Prostate gland (tissue), 2 donors: ENCODE measurements at regions not wholly inside any gene's neighbourhood (a gene's known extent, or its start where the extent isn't known, plus 50 kb on each side); places are given as distances from the start of the nearest gene placed in this dataset.

Experiments used
- DNase-seq: peaks from one replicate; pipeline ENCODE4 v3.0.0-alpha.2; 2019; ENCODE audit warnings: low spot score
- H3K27ac ChIP-seq, 2 donors: fragments of 200-600 bp; sonication (generic); 2 replicates each; pipeline ENCODE4 v1.5.1; 2017 to 2019
- H3K27me3 ChIP-seq: fragments of 200-600 bp; sonication (generic); replicated peaks from 2 replicates; pipeline ENCODE4 v1.5.1; 2019; ENCODE audit not compliant: insufficient read depth
- H3K36me3 ChIP-seq, 2 donors: fragments of 200-600 bp; sonication (generic); 1 replicate in 1 of 2; 2 replicates in 1 of 2; pipeline versions ENCODE4 v1.5.1 to v1.8.1; 2017 to 2019
- H3K4me1 ChIP-seq: fragments of 200-600 bp; sonication (generic); replicated peaks from 2 replicates; pipeline ENCODE4 v1.5.1; 2019
- H3K4me3 ChIP-seq, 2 donors: fragments of 200-600 bp; sonication (generic); 2 replicates each; pipeline ENCODE4 v1.5.1; 2017 to 2019
- H3K9me3 ChIP-seq: fragments of 200-600 bp; sonication (generic); 2 replicates; pipeline ENCODE4 v1.5.1; 2017
- POLR2A ChIP-seq: fragments of 450-650 bp; IDR thresholded peaks from one replicate; pipeline ENCODE4 v1.6.1; 2016; ENCODE audit warnings: antibody characterized with exemption, mild to moderate bottlenecking
- POLR2AphosphoS5 ChIP-seq: sonication (generic); formaldehyde crosslinking; IDR thresholded peaks from one replicate; pipeline ENCODE4 v1.6.1; 2017; ENCODE audit warnings: antibody characterized with exemption
- WGBS: methylation state at CpG from one replicate; pipeline ENCODE4 v1.1.5; 2018; 5-methylcytosine and 5-hydroxymethylcytosine counted together
- intact Hi-C: fragments of 100-400 bp; cut with DNase I; formaldehyde crosslinking; loops from one replicate; pipeline ENCODE4 v1.14.2; 2022
- TF ChIP-seq, protein P1 (sequence below), 4 experiments: fragments of 200-600 bp in 2 of 4; fragments of 450-650 bp in 2 of 4; sonication (generic) in 2 of 4; IDR thresholded peaks; 1 replicate in 3 of 4; 2 replicates in 1 of 4; pipeline ENCODE4 v1.5.1; 2016 to 2019; ENCODE audit warnings: antibody characterized with exemption in 4 of 4, mild to moderate bottlenecking in 2 of 4, moderate library complexity in 2 of 4

DNA sequence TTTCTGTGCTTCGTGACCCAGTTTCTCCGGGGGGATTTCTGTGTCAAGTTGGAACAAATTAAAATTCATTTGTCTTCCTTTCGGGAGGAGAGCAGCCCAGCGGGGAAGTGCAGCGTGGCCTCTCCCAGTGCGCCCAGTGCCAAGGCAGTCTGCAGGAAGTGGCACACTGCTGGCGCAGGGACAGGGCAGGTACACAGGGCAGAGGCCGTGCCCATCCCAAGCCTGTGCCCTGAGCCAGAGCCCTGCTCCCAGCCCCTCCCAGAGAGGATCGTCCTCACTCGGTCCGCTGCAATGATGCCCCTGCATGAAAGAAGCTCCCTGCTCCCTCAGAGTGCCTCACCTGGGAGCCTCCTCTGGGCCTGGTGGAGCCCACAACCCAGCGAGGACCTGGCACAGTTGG is 82.4 kb upstream of the PPP1R26 start:
- Histone ChIP-seq H3K27ac (no peak overlapping the region), H3K4me1 (no peaks in the 10 kb centered on the region), H3K4me3 (no peak overlapping the region), H3K9me3 (no peaks in the 10 kb centered on the region), H3K36me3 (no peaks in the 10 kb centered on the region), H3K27me3 (peaks cover 3% of the 10 kb centered on the region)
- 95% methylated on average over 11 of the region's 12 CpGs for WGBS
- no peak for DNase-seq
- intact Hi-C loops, result no loop called here
- TF ChIP-seq, protein P1, sequence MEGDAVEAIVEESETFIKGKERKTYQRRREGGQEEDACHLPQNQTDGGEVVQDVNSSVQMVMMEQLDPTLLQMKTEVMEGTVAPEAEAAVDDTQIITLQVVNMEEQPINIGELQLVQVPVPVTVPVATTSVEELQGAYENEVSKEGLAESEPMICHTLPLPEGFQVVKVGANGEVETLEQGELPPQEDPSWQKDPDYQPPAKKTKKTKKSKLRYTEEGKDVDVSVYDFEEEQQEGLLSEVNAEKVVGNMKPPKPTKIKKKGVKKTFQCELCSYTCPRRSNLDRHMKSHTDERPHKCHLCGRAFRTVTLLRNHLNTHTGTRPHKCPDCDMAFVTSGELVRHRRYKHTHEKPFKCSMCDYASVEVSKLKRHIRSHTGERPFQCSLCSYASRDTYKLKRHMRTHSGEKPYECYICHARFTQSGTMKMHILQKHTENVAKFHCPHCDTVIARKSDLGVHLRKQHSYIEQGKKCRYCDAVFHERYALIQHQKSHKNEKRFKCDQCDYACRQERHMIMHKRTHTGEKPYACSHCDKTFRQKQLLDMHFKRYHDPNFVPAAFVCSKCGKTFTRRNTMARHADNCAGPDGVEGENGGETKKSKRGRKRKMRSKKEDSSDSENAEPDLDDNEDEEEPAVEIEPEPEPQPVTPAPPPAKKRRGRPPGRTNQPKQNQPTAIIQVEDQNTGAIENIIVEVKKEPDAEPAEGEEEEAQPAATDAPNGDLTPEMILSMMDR (IDR thresholded peaks at IDR 0.05), result no peak
- no peak for TF ChIP-seq POLR2A
- TF ChIP-seq POLR2AphosphoS5, result no peak

DNA sequence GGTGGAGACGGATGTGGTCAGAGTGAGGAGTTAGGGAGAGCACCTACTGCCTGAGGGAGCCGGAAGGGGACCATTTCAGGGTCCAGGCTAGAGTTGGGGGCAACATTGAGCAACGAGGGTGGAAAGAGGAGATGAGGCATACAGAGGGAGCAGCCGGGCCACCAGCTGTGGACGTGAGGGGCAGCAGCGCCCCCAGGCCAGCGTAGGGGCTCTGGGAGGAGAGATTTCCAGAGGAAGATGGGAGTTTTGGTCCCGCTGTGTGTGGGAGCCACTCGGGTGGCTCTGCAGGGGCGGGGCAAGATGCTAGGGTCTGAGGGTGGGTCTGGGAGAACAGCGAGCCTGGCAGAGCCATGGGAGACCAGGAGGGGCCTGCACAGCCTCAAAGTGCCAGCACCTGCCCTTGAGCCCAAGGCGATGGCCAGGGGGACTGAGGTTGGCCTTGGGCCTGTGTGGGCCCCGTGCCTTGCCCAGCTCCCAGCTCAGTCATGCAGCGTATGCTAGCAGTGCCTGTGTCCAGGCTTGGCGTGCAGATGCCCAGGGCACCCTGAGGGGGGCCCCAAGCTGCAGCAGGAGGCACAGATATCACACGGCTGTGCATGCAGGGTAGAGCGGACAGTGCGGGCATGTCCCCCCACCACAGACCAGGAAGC is 80.5 kb upstream of the PPP1R26 start:
- 87% methylated on average over 17 of the region's 18 CpGs for WGBS
- intact Hi-C loops, result no loop called here
- no peak for DNase-seq
- Histone ChIP-seq H3K27me3 (peaks cover 3% of the 10 kb centered on the region), H3K4me3 (no peak overlapping the region), H3K27ac (no peak overlapping the region), H3K9me3 (no peaks in the 10 kb centered on the region), H3K4me1 (no peaks in the 10 kb centered on the region), H3K36me3 (no peaks in the 10 kb centered on the region)
- TF ChIP-seq, protein P1 (IDR thresholded peaks at IDR 0.05), result no peak
- TF ChIP-seq POLR2AphosphoS5 (no peak), POLR2A (no peak)

GRCh38 chr9:135400496-135400895 is 79.1 kb upstream of the PPP1R26 start:
- Histone ChIP-seq H3K9me3 (no peaks in the 10 kb centered on the region), H3K36me3 (no peaks in the 10 kb centered on the region), H3K4me1 (no peaks in the 10 kb centered on the region), H3K27ac (no peak overlapping the region), H3K27me3 (peaks cover 3% of the 10 kb centered on the region), H3K4me3 (no peak overlapping the region)
- no peak for DNase-seq
- intact Hi-C loops, result no loop called here
- WGBS, result 32% methylated on average over 9 of the region's 9 CpGs
- TF ChIP-seq POLR2A (no peak), POLR2AphosphoS5 (no peak)
- TF ChIP-seq, protein P1 (IDR thresholded peaks at IDR 0.05), result no peak

GRCh38 chr9:135401218-135401617 is 78.4 kb upstream of the PPP1R26 start:
- Histone ChIP-seq H3K27ac (no peak overlapping the region), H3K27me3 (peaks cover 3% of the 10 kb centered on the region), H3K4me3 (no peak overlapping the region), H3K4me1 (no peaks in the 10 kb centered on the region), H3K36me3 (no peaks in the 10 kb centered on the region), H3K9me3 (no peaks in the 10 kb centered on the region)
- WGBS, result 89% methylated on average over 14 of the region's 14 CpGs
- DNase-seq, result no peak
- no peak for TF ChIP-seq POLR2A
- no peak for TF ChIP-seq POLR2AphosphoS5
- TF ChIP-seq, protein P1 (IDR thresholded peaks at IDR 0.05), result no peak
- intact Hi-C loops, result no loop called here

DNA sequence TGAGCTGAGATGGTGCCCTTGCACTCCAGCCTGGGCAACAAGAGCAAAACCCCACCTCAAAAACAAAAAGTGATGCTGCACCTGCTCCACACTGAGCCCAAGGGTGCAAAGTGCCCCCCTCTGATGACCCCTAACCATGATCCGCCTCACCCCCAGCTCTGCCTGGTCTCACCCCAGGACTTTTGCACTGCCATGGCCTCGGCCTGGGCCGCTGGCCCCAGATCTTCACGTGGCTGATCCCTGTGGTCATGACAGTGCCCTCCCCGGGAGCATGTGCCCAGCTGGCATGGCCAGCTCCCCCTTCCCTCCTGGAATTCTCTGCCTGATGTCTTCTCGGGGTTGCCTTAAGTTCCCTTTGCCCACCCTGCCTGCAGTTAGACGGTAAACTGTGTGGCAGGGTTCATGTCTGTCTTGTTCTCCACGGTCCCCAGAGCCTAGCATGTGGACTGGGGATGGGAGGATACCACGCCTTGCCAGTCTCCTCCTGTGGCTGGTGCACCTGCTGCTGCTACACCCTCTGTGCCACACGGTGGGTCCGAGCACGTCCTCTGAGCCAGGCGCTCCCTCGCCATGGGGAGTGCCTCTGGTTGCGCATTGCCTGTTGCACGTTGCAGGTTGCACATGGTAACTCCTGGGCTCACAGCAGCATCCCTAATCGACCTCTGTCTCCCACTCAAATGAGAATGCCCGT is 77.4 kb upstream of the PPP1R26 start:
- TF ChIP-seq POLR2A, result no peak
- no peak for TF ChIP-seq POLR2AphosphoS5
- TF ChIP-seq, protein P1 (IDR thresholded peaks at IDR 0.05), result no peak
- Histone ChIP-seq H3K27ac (no peak overlapping the region), H3K4me1 (no peaks in the 10 kb centered on the region), H3K9me3 (no peaks in the 10 kb centered on the region), H3K4me3 (no peak overlapping the region), H3K36me3 (no peaks in the 10 kb centered on the region), H3K27me3 (peaks cover 3% of the 10 kb centered on the region)
- no peak for DNase-seq
- intact Hi-C loops, result no loop called here
- 82% methylated on average over 18 of the region's 18 CpGs for WGBS
